Karpas-422 (cell line): ENCODE measurements at regions not wholly inside any gene's neighbourhood (a gene's known extent, or its start where the extent isn't known, plus 50 kb on each side); places are given as distances from the start of the nearest gene placed in this dataset.

Source experiments
- DNase-seq: peaks from one replicate; pipeline ENCODE4 v3.0.0-alpha.2; 2015
- H2AFZ ChIP-seq: fragments of 200-600 bp; sonication (generic); 2 replicates; pipeline ENCODE4 v1.6.1; 2014; ENCODE audit warnings: antibody characterized with exemption, low read length, mixed read lengths
- H3K27ac ChIP-seq: fragments of 200-600 bp; sonication (generic); 2 replicates; pipeline ENCODE4 v1.5.1; 2014; ENCODE audit warnings: mild to moderate bottlenecking, low read length, moderate library complexity
- H3K27me3 ChIP-seq: fragments of 200-600 bp; sonication (generic); 2 replicates; pipeline ENCODE4 v1.6.1; 2014; ENCODE audit warnings: low read length, mixed read lengths
- H3K36me3 ChIP-seq: fragments of 200-600 bp; sonication (generic); 2 replicates; pipeline ENCODE4 v1.6.1; 2014; ENCODE audit warnings: low read length, mixed read lengths; ENCODE audit not compliant: insufficient read depth
- H3K4me1 ChIP-seq: fragments of 200-600 bp; sonication (generic); 2 replicates; pipeline ENCODE4 v1.6.1; 2014; ENCODE audit warnings: mild to moderate bottlenecking, low read length, mixed read lengths
- H3K4me2 ChIP-seq: fragments of 200-600 bp; sonication (generic); 2 replicates; pipeline ENCODE4 v1.6.1; 2014; ENCODE audit warnings: low read length, low read depth, mild to moderate bottlenecking; ENCODE audit not compliant: poor library complexity, severe bottlenecking
- H3K4me3 ChIP-seq: fragments of 200-600 bp; sonication (generic); 2 replicates; pipeline ENCODE4 v1.5.1; 2014; ENCODE audit warnings: mild to moderate bottlenecking, antibody characterized with exemption, low read length, mixed read lengths
- H3K79me2 ChIP-seq: fragments of 200-600 bp; sonication (generic); 2 replicates; pipeline ENCODE4 v1.6.1; 2014; ENCODE audit warnings: mild to moderate bottlenecking, low read length, mixed read lengths
- H3K9ac ChIP-seq: fragments of 200-600 bp; sonication (generic); 2 replicates; pipeline ENCODE4 v1.6.0; 2014; ENCODE audit warnings: low read length
- H3K9me2 ChIP-seq: fragments of 200-600 bp; sonication (generic), shearing (Covaris generic); replicated peaks from 2 replicates; pipeline ENCODE4 v1.6.0; 2014; ENCODE audit warnings: mild to moderate bottlenecking, low read length, moderate library complexity; ENCODE audit not compliant: insufficient read depth
- H3K9me3 ChIP-seq: fragments of 300-700, 200-600 bp; sonication (generic); 2 replicates; pipeline ENCODE4 v1.6.1; 2014; ENCODE audit warnings: low read length, mixed read lengths
- H4K20me1 ChIP-seq: fragments of 200-600 bp; sonication (generic); 2 replicates; pipeline ENCODE4 v1.6.1; 2014; ENCODE audit warnings: mild to moderate bottlenecking, antibody characterized with exemption, low read length, low read depth; ENCODE audit not compliant: insufficient read depth

- Histone ChIP-seq H3K36me3 (no peaks in the 10 kb centered on the region), H3K27ac (no peak overlapping the region), H3K9me2 (no peaks in the 10 kb centered on the region), H3K27me3 (no peaks in the 10 kb centered on the region), H3K79me2 (no peaks in the 10 kb centered on the region), H3K9me3 (peaks cover 21% of the 10 kb centered on the region), H3K4me3 (no peak overlapping the region), H3K4me2 (no peak overlapping the region), H3K4me1 (no peaks in the 10 kb centered on the region), H3K9ac (no peak overlapping the region), H2AFZ (no peak overlapping the region), H4K20me1 (no peaks in the 10 kb centered on the region)
- no peak for DNase-seq
Observed at GRCh38 chr4:18882468-18882867, 860.9 kb upstream of the LCORL start.

GRCh38 chr4:18881556-18881955, 860.0 kb upstream of the LCORL start:
- no peak overlapping the region for H3K27ac ChIP-seq

GRCh38 chr4:18880871-18881270, 859.3 kb upstream of the LCORL start:
- no peak overlapping the region for H3K27ac ChIP-seq
- no peaks in the 10 kb centered on the region for H3K27me3 ChIP-seq
- H4K20me1 ChIP-seq, result no peaks in the 10 kb centered on the region
- H2AFZ ChIP-seq, result no peak overlapping the region
- H3K79me2 ChIP-seq, result no peaks in the 10 kb centered on the region
- peaks cover 21% of the 10 kb centered on the region for H3K9me3 ChIP-seq
- H3K36me3 ChIP-seq, result no peaks in the 10 kb centered on the region
- H3K9me2 ChIP-seq, result no peaks in the 10 kb centered on the region
- DNase-seq, result no peak
- H3K4me2 ChIP-seq, result no peak overlapping the region
- no peak overlapping the region for H3K9ac ChIP-seq
- H3K4me3 ChIP-seq, result no peak overlapping the region
- H3K4me1 ChIP-seq, result no peaks in the 10 kb centered on the region

More at GRCh38 chr4:18881556-18881955, 860.0 kb upstream of the LCORL start:
- Histone ChIP-seq H3K79me2 (no peaks in the 10 kb centered on the region), H4K20me1 (no peaks in the 10 kb centered on the region), H3K4me2 (no peak overlapping the region), H2AFZ (no peak overlapping the region), H3K27me3 (no peaks in the 10 kb centered on the region), H3K36me3 (no peaks in the 10 kb centered on the region), H3K9me2 (no peaks in the 10 kb centered on the region), H3K9me3 (peaks cover 21% of the 10 kb centered on the region), H3K4me1 (no peaks in the 10 kb centered on the region), H3K9ac (no peak overlapping the region), H3K4me3 (no peak overlapping the region)
- DNase-seq, result no peak

GRCh38 chr4:18878561-18878960, 857.0 kb upstream of the LCORL start:
- no peaks in the 10 kb centered on the region for H3K27me3 ChIP-seq
- H3K9me3 ChIP-seq, result peaks cover 17% of the 10 kb centered on the region
- H3K27ac ChIP-seq, result no peak overlapping the region
- no peak overlapping the region for H3K9ac ChIP-seq
- no peaks in the 10 kb centered on the region for H3K36me3 ChIP-seq
- no peaks in the 10 kb centered on the region for H3K79me2 ChIP-seq
- no peaks in the 10 kb centered on the region for H3K9me2 ChIP-seq
- H3K4me3 ChIP-seq, result no peak overlapping the region
- no peaks in the 10 kb centered on the region for H4K20me1 ChIP-seq
- H3K4me1 ChIP-seq, result no peaks in the 10 kb centered on the region
- DNase-seq, result no peak
- no peak overlapping the region for H3K4me2 ChIP-seq
- no peak overlapping the region for H2AFZ ChIP-seq

- no peak overlapping the region for H3K9ac ChIP-seq
- no peak overlapping the region for H2AFZ ChIP-seq
- no peaks in the 10 kb centered on the region for H3K36me3 ChIP-seq
- H3K4me3 ChIP-seq, result no peak overlapping the region
- no peaks in the 10 kb centered on the region for H3K27me3 ChIP-seq
- H3K27ac ChIP-seq, result no peak overlapping the region
- no peaks in the 10 kb centered on the region for H3K4me1 ChIP-seq
- no peak overlapping the region for H3K4me2 ChIP-seq
- no peaks in the 10 kb centered on the region for H3K9me2 ChIP-seq
- H4K20me1 ChIP-seq, result no peaks in the 10 kb centered on the region
- no peak for DNase-seq
- H3K9me3 ChIP-seq, result peaks cover 9% of the 10 kb centered on the region
- H3K79me2 ChIP-seq, result no peaks in the 10 kb centered on the region
Observed at GRCh38 chr4:18869166-18869565, 847.6 kb upstream of the LCORL start.

GRCh38 chr4:18860836-18861530, 839.4 kb upstream of the LCORL start:
- no peaks in the 10 kb centered on the region for H3K4me1 ChIP-seq
- H2AFZ ChIP-seq, result no peak overlapping the region
- no peaks in the 10 kb centered on the region for H3K27me3 ChIP-seq
- H4K20me1 ChIP-seq, result no peaks in the 10 kb centered on the region
- H3K79me2 ChIP-seq, result no peaks in the 10 kb centered on the region
- no peak overlapping the region for H3K27ac ChIP-seq
- no peaks in the 10 kb centered on the region for H3K9me2 ChIP-seq
- DNase-seq, result no peak
- peaks cover 13% of the 10 kb centered on the region for H3K9me3 ChIP-seq
- no peak overlapping the region for H3K4me2 ChIP-seq
- H3K36me3 ChIP-seq, result no peaks in the 10 kb centered on the region
- H3K9ac ChIP-seq, result no peak overlapping the region
- H3K4me3 ChIP-seq, result no peak overlapping the region

- no peak overlapping the region for H2AFZ ChIP-seq
- H3K9me2 ChIP-seq, result no peaks in the 10 kb centered on the region
- H3K4me2 ChIP-seq, result no peak overlapping the region
- H3K36me3 ChIP-seq, result no peaks in the 10 kb centered on the region
- H3K27ac ChIP-seq, result no peak overlapping the region
- no peaks in the 10 kb centered on the region for H3K4me1 ChIP-seq
- no peaks in the 10 kb centered on the region for H3K79me2 ChIP-seq
- no peak for DNase-seq
- no peaks in the 10 kb centered on the region for H4K20me1 ChIP-seq
- H3K9ac ChIP-seq, result no peak overlapping the region
- no peaks in the 10 kb centered on the region for H3K27me3 ChIP-seq
- H3K9me3 ChIP-seq, result peaks cover 15% of the 10 kb centered on the region
- H3K4me3 ChIP-seq, result no peak overlapping the region
Observed at GRCh38 chr4:18859468-18859867, 837.9 kb upstream of the LCORL start.

- H3K27me3 ChIP-seq, result no peaks in the 10 kb centered on the region
- H3K36me3 ChIP-seq, result no peaks in the 10 kb centered on the region
- H2AFZ ChIP-seq, result no peak overlapping the region
- no peak overlapping the region for H3K4me2 ChIP-seq
- H3K4me1 ChIP-seq, result no peaks in the 10 kb centered on the region
- H3K9ac ChIP-seq, result no peak overlapping the region
- H3K27ac ChIP-seq, result no peak overlapping the region
- DNase-seq, result no peak
- H3K4me3 ChIP-seq, result no peak overlapping the region
- no peaks in the 10 kb centered on the region for H3K79me2 ChIP-seq
- no peaks in the 10 kb centered on the region for H3K9me2 ChIP-seq
- peaks cover 19% of the 10 kb centered on the region for H3K9me3 ChIP-seq
- H4K20me1 ChIP-seq, result no peaks in the 10 kb centered on the region
Observed at GRCh38 chr4:18858229-18858922, 836.8 kb upstream of the LCORL start.
